RWPE1 (cell line): ENCODE measurements at regions not wholly inside any gene's neighbourhood (a gene's known extent, or its start where the extent isn't known, plus 50 kb on each side); places are given as distances from the start of the nearest gene placed in this dataset.

Experiments used
- CTCF ChIA-PET: fragments of 350-600 bp; sonication (Branson Sonifier 250); formaldehyde crosslinking; extraction: SDS; loops from one replicate; lab custom pipeline; 2021; lab: Yijun Ruan, JAX
- POLR2A ChIA-PET: fragments of 400-600 bp; formaldehyde crosslinking; extraction: SDS; loops from one replicate; lab custom pipeline; 2020; ENCODE audit warnings: antibody characterized with exemption; ENCODE audit not compliant: low non-redundant PET; lab: Yijun Ruan, JAX
- DNase-seq: peaks from one replicate; pipeline ENCODE4 v3.0.0; 2012; ENCODE audit warnings: low spot score
- H3K27ac ChIP-seq: fragments of 450-650 bp; 2 replicates; pipeline ENCODE4 v1.5.1; 2017
- TF ChIP-seq, protein P1 (sequence below): fragments of 450-650 bp; conservative IDR thresholded peaks from 2 replicates; pipeline ENCODE4 v1.5.1; 2017; ENCODE audit warnings: low read depth, mild to moderate bottlenecking

DNA sequence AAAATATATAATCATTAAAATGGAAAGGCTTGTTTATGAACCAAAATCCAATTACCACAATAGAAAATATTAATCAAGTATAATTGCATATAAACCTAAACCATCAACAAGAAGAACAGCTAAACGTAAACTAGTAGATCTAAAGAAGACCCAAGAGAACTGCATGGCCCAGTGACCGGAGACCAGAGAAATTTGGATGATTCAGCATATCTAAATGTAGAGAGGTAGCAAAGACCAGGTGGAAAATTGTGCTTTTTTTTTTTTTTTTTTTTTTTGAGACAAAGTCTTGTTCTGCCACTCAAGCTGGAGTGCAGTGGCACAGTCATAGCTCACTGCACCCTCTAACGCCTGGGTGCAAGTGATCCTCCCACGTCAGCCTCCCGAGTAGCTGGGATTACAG is 207.2 kb upstream of the SEMA3E start:
- H3K27ac ChIP-seq: no peak overlapping the region
- TF ChIP-seq, protein P1, sequence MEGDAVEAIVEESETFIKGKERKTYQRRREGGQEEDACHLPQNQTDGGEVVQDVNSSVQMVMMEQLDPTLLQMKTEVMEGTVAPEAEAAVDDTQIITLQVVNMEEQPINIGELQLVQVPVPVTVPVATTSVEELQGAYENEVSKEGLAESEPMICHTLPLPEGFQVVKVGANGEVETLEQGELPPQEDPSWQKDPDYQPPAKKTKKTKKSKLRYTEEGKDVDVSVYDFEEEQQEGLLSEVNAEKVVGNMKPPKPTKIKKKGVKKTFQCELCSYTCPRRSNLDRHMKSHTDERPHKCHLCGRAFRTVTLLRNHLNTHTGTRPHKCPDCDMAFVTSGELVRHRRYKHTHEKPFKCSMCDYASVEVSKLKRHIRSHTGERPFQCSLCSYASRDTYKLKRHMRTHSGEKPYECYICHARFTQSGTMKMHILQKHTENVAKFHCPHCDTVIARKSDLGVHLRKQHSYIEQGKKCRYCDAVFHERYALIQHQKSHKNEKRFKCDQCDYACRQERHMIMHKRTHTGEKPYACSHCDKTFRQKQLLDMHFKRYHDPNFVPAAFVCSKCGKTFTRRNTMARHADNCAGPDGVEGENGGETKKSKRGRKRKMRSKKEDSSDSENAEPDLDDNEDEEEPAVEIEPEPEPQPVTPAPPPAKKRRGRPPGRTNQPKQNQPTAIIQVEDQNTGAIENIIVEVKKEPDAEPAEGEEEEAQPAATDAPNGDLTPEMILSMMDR: no peak
- no peak for DNase-seq
- ChIA-PET CTCF (no interaction called here), POLR2A (no interaction called here)

DNA sequence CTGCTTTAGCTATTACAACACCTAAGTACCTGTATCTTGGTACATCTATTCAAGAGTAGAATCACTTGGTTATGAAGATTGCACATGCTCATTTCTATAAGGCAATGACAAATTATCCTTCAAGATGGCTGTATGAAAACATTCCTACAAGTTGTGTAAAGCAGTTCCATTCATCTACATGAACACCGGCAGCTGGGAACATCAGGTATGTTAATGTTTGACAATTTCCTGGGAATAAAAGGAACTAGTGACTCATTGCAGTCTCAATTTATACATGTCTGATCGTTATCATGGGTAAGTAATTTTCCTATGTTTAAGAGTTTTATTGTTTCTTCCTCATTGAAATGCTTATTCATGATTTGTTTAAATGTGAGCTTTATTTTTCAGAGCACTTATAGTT is 203.2 kb upstream of the SEMA3E start:
- TF ChIP-seq, protein P1: no peak
- POLR2A ChIA-PET: no interaction called here
- CTCF ChIA-PET: interaction anchor here (0.7 kb wide), 1 partner anchor 12 kb away, joined by 3 read pairs; no protein-coding TSS in a partner anchor
- DNase-seq: no peak
- no peak overlapping the region for H3K27ac ChIP-seq

DNA sequence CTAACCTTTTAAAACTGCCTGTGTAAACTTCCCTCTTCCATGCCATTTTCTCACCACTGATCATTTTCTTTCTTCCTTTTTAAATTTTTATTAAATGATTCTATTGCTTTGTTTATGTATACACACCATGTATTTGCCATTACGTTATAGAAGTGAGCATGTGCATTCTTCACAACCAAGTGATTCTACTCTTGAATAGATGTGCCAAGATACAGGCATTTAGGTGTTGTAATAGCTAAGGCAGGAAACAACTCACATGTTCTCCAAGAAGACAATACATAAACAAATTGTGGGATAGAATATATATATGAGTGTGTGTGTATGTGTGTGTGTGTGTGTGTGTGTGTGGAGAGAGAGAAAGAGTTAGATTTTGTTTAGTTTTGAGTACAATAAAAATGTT is 202.6 kb upstream of the SEMA3E start:
- no peak for DNase-seq
- POLR2A ChIA-PET: no interaction called here
- TF ChIP-seq, protein P1: no peak
- CTCF ChIA-PET: no interaction called here
- no peak overlapping the region for H3K27ac ChIP-seq

DNA sequence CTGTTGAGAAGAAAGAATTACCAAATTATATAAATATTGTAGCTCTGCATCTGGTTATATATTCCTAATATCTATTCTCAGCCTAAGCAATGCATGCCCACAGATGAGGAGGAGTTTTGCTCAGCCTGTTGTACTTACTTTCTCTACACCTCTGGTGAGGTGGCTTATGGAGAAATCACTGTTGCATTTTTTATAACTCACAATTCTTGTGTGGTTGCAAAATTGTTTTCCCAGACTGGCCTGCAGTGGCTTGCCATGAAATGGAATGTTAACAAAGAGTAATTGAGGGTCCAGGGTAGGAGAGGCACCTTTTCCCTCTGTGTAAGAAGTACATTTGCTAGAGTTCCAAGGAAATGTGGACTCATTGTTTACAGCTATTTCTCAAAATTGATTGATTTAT is 202.0 kb upstream of the SEMA3E start:
- no peak for DNase-seq
- ChIA-PET CTCF (interaction anchor here (0.6 kb wide), 1 partner anchor 979 kb away, joined by 3 read pairs; no protein-coding TSS in a partner anchor), POLR2A (no interaction called here)
- H3K27ac ChIP-seq: no peak overlapping the region
- TF ChIP-seq, protein P1: no peak

DNA sequence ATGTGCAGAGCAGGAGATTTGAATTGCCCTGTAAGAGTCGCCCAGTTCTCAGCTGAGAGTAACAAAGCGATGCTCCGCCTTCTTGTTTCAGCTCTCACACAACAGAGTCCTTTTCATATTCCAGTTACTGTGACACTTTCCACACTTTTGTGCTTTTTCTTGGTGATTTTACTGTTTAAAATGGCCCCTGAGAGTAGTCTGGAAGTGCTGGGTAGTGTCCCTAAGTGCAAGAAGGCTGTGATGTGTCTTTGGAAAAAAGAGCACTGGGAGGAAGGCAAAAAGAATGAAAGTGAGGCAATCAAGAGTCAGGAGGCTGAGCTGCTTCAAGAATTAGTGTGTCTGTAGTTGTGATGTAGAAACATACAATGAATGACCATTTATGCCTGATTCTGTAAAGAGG is 201.2 kb upstream of the SEMA3E start:
- no peak overlapping the region for H3K27ac ChIP-seq
- CTCF ChIA-PET: no interaction called here
- TF ChIP-seq, protein P1: no peak
- DNase-seq: no peak
- POLR2A ChIA-PET: no interaction called here

DNA sequence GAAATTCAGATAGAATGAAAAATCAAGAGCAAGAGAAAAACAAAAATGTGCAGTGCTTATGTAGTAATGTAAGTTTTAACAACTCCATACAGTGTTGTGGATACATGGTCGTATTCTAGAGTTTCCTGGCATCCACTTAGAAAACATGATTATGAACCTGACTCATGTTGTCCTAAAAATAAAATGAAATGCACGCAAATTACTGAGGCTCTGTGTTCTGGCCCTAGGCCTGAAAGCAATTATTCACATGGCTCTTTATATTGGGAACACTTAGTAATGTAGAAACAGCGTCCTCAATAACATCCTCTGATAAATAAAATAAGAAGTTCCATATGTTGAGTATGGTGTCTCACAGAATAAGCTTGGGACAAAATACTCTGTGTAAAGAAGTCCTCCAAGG is 200.2 kb upstream of the SEMA3E start:
- ChIA-PET POLR2A (no interaction called here), CTCF (no interaction called here)
- no peak overlapping the region for H3K27ac ChIP-seq
- DNase-seq: no peak
- TF ChIP-seq, protein P1: no peak

DNA sequence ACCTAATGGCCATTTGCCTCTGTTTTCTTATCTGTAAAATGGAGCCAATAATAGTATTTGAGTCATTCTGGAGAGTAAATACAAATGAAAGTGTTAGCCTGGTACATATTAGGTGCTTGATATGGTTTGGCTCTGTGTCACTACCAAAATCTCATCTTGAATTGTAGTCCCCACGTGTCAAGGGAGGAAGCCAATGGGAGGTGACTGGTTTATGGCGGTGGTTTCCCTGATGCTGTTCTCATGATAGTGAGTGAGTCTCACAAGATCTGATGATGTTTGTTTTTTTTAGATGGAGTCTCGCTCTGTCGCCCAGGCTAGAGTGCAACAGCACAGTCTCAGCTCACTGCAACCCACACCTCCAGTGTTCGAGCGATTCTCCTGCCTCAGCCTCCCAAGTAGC is 194.0 kb upstream of the SEMA3E start:
- ChIA-PET CTCF (no interaction called here), POLR2A (no interaction called here)
- DNase-seq: no peak
- TF ChIP-seq, protein P1: no peak
- no peak overlapping the region for H3K27ac ChIP-seq
